ENCODE measurements at regions not wholly inside any gene's neighbourhood (a gene's known extent, or its start where the extent isn't known, plus 50 kb on each side); places are given as distances from the start of the nearest gene placed in this dataset.

DNA sequence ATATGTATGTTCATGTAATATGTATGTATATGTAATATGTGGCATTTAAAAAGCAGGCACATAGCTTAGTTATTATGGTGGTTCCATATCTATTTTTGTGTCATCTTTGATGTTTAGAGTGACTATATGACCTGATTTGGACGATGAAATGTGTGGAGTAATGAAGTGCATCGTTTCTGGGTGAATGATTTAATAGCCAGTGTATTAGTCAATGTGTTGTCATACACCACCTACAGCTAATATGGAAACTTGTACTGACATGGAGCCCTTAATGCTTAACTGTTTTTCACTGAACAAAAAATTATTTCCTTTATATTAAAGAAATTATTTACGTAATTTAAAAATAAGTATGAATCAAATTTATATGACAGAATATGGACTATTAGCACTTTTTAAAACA lies 292.3 kb upstream of the FSTL5 start:
- DNase-seq = no peak

DNA sequence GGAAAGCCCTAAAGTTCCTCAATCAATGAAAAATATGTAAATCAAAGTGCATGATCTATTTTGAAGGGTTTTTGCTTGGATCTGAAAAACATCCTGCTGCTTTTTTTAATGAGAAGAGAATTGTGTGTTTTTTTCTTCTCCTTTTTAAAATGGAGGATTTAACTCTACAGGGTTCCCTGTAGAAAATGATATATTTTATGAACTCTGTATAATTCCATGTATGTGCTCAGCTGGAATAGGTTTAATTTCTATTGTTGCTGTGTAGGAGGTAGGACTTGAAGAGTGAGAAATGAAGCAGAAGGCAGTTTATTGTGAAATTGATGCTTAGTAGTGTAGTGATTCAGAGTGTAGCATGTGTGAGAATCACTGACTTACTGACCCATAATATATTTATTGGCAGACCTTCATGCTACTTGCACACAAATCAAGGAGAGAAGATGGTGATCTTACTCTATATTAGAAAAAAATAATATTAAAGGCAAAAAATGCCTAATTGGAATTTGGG lies 286.8 kb upstream of the FSTL5 start:
- DNase-seq = no peak

DNA sequence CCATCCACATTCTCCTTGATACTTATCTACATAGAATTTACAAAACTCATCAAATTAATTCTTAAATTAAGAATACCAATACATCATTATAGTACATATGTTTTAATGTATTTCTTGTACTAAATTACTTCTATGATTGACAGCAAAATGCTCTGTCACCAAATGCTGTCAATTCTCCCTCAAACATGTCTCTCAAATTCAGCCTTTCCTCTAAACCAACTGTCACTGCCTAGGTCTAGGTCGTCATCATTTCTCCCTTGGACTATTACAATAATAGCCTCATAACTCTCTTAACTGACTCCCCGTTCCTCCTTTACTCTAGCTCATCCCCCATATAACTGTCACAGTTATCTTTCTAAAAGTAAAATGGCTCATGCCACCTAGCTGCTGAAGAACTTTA lies 279.7 kb upstream of the FSTL5 start:
- DNase-seq = no peak

DNA sequence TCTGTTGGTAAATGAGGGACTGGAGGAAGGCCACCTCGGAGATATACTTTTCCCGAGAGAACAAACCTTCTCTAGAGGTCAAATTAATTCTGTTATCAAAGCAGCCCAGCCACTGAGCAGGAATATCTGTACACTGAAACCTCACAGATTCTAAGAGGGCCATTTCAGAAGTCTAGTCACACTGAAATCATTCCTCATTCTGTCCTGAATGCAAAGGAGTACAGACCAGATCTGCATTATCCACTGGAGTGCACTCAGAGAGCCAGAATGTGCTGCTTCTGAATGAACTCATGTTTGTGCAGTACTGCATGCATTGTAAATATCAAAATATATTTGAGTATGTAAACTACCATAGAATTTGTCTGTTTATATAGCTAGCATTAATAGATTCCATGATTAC lies 278.3 kb upstream of the FSTL5 start:
- DNase-seq = no peak

DNA sequence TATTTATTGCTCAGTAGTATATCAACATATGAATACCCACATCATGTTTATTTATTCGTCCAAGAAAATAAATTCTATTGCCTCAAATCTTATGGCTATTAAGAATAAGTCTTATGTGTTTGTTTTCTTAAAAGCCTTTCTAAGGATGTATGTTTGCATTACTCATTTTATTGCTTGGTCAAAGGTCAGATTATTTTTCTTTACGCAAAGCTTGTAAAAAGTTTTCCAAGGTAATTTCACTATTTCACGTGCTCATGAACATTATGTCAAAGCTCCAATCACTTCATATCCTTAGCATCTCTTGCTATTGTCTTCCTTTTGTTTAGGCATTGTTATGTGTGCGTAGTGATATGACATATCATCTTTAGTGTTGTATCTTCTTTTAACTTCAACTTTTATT lies 258.5 kb upstream of the FSTL5 start:
- DNase-seq = no peak

DNA sequence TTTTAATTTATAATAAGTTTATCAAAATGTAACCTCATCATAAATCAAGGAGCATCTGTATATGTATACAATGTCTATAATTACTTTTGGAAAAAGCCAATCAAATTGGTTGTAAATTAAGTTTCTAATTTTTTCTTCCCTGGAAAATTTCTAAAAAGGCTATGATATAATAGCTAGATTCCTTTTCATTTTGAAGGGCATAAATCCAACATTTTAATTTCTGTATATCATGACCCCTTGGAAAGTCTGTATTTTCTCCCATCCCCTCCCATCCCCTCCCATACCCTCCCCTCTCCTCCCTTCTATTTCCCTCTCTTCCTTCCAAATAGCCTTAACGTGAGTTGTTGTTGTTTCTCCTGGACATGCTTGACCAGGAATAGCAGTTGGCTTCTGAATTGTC lies 247.1 kb upstream of the FSTL5 start:
- DNase-seq = no peak

DNA sequence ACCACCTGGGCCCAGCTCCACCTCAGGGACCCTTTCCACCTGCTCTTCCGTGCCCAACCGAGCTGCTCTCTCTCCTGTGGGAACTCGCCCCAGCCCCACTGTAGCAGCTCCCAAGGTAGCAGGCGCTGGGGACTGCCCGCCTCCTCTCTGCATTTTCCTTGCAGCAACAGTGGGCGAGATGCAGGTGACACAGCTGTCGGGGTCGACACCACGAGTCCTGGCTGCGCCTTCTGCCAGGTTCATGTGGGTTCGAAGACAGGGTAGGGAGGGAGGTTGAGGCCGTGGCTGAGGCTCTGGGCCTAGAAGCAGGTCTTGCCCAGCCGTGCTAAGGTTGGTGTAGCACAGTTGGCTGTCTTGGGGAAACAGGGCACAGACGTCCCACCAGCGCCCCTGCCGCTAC lies 245.2 kb upstream of the FSTL5 start:
- DNase-seq = no peak

DNA sequence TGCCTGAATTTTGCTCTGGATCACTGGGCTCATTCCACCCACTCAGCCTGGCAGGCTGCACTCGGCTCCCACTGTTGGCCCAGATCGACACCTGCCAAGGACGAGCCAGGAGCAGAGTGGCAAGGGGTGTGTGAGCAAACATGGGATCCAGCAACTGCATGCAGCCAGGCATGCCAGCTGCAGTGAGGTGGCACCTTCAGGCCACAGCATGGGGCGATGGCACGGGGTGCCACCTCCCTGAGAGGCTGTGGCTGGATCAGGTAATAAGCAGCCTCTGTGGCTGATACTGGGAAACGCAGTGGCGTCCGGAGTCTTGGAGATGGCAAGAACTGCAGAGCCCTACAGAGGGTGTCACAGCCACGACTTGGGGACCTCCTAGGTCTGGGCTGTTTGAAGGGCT lies 244.5 kb upstream of the FSTL5 start:
- DNase-seq = no peak

DNA sequence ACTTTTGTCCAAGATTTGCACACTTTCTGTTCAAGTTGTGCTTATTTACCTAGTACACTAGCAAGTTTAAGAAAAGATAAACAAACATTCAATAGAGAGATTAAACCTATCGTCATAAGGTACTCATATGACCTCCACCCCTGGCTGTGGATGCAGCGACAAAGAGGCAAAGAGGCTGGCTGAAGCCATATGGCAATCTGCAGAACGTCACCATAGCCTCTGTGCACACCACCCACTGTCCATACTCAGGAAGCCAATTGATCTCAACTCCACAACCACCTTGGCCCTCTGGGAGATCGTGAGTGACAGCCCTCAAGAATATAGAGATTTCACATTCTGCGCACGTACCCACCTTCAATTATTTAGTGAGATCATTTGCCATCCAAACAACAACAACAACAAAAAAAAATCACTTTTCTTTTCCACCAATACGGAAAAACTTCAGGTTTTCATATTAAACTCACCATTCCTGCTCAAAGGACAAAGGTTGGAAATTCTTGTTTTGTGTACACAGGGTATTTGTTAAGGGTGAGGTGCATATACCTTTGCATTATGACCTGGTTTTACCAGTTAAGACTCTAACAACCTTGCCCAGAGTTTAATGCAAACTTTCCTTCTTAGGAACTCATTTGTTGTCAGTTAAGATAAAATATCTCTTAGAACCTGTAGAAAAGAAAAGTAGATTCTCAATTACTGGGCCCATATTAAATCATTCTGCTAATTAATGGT lies 243.0 kb upstream of the FSTL5 start:
- DNase-seq = no peak

DNA sequence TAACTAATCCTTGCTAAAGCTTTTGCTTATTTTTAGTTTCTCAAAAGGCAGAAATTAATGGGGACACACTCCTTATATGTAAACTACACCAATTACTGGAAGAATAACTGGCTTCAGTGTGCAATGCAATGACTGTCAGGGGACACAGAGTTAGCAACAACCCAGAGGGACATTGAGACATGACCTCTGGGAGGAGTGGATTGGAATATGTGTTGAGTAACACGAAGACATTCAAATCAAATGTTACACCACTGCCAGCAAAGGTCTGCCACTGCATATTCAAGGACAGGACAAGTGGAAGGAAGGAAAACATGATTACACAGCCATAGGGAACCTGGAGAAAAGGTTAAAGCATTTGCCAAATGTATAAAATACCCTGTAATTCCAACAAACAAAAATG lies 240.1 kb upstream of the FSTL5 start:
- DNase-seq = no peak

DNA sequence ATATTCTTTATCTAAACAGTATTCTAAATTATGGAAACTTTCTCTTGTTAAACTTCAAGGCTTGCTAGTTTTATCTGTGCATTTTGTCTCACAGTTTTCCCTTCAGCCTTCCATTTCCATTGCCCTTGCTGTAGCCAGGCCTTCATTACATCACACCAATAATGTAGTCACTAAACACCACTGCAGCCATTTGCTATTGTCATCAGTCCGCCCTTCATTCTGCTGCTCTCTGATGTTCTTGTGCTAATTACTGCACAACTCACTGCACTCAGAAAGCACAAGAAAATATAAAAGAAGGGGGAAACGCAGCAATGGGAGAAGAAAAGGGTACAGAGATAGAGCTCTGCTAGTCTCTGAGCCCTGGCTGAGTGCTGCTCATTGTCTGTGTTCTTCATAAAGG lies 239.6 kb upstream of the FSTL5 start:
- DNase-seq = no peak

DNA sequence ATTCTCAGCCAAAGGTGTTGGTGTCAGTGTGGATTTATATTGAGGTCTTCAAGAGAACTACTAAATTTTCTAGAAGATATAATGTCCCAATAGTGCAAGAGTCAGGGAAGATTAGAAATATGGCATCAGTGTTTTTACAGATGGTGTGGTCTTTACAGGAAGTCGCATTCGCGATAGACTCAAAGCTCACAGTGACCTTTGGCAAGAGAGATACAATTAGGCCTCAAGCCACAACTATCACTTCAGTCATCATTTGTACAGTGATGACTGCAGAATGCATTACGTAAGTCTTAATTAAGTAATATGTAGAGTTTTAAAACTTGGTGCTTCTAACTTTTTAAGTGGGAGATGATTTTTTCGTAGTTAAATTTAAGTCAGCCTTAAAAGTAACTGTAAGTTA lies 237.2 kb upstream of the FSTL5 start:
- DNase-seq = no peak

DNA sequence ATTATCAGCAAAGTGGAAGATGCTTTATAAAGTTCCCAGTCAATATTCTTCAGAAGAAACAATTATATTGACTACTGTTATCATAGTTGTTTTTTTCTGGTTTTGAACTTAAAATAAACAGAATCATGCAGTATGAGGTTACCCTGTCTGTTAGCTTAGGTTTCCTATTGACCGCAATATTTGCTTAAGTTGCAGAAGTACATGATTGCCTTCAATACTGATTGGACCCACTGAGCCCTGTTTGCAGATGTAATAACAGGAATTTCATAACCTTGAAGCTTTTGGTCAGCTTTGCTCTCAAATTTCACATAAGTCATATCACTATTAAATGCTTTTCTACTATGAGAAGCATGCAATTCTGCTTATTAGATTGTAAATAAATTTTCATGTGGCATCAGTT lies 229.1 kb upstream of the FSTL5 start:
- no peak for DNase-seq

DNA sequence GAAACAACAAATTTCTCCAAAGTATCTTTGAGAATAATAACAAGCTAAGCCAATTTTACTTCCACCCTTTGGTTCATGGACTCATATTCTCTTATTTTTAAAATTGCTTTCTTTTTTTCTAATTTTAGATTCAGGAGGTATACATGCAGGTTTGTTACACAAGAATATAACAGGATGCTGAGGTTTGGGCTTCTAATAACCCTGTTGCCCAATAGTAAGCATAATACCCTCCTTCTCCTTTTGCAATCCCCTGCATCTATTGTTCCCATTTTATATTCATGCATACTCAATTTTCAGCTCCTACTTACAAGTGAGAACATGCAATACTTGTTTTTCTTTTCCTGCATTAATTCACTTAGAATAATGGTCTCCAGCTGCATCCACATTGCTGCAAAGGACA lies 202.3 kb upstream of the FSTL5 start:
- no peak for DNase-seq

DNA sequence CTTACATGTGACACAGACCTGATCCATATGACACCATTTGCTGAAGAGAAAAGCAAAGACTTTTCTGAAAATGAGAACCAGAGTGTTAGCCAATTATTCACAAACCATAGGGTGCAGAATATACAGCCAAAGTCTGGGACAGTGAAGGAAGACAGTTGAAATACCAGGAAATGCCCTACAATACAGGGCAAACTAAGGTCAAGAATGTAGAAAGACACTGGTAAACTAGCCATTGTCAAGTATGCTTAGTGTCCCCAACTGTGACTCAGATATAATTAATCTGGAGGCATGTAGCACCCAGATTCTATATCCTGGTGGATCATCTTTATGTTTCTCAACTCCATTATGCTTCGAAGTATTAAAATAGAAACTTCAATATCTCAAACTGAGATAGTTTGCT lies 200.9 kb upstream of the FSTL5 start:
- no peak for DNase-seq

DNA sequence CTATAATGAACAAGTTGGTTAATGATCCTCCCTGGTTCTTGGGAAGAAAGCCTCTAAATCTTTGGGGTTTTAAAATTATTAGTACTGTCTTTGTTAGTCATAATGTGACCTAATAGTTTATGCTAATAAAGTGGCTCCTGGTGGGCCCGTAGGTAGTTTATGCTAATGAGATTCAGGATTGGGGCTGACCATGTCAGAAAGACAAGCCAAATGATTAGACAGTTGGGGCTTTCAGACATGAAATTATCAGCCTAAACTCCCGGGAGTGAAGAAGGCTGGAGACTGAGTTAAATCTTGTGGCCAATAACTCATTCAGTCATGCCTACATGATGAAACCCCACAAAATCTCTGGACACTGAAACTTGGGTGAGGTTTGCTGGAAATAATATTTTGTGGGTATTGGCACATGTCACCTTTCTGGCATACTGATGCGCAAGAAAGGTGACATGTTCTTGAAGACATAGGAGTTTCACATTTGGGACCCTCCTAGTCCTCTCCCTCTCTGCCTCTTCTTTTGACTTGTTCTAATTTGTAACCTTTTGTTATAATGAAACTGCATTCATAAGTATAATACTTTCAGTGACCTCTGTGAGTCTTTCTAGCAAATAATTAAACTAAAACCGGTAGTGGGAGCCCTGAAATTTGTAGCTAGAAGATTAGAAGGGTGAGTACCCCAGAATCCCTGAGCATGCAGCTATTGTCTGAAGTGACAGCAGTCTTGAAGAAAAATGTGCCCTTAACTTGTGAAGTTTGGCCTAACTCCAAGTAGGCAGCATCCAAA lies 196.8 kb upstream of the FSTL5 start:
- no peak for DNase-seq

DNA sequence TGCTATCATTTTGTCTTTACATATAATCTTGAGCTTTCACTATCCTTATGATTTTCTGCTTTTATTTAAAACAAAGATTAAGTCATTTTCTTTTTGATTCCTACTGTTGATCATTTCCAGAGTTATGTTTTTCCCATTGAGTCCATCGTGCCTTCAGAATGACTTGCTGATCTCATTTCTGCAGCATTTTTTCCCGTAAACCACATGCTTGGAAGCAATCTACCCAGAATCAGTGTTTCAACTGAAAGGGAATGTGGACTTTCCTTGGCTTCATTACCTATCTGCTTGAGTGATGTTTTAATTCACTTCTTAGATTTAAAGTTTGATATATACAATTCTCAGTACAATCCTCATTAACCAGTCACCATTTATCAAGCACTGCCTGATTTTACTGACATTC lies 192.4 kb upstream of the FSTL5 start:
- no peak for DNase-seq

DNA sequence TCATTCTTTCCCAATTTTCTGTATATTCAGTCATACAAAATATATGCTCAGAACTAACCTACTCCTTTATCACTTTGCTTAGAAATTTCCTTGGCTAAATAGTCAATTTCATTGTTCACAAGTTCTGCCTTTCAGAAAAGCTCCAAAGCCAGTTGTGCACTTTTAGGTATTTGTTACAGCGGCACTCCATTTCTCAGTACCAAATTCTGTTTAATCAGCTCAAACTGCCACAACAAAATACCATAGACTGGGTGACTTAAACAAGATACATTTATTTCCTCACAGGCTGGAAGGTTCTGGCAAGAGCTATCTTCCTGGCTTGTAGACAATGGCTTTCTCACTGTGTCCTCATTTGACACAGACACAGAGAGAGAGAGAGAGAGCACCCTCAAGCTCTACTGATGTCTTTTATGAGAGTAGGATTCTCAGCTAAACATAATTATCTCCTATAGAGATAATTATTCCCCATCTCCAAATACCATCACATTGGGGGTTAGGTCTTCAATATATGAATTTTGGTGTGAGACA lies 188.8 kb upstream of the FSTL5 start:
- no peak for DNase-seq

DNA sequence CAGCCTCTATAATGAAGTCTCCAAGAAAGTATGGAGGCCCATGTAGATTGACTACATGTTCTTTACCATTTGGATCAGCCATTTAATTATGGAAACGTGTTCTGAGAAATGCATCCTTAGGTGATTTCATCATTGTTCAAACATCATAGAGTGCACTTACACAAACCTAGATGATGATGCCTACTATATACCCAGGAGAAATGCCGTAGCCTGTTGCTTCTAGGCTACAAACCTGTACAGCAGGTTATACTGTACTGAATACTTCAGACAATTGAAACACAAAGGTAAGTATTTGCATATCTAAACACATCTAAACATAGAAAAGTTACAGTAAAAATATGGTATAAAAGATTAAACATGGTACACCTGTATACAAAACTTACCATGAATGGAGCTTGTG lies 186.5 kb upstream of the FSTL5 start:
- no peak for DNase-seq

DNA sequence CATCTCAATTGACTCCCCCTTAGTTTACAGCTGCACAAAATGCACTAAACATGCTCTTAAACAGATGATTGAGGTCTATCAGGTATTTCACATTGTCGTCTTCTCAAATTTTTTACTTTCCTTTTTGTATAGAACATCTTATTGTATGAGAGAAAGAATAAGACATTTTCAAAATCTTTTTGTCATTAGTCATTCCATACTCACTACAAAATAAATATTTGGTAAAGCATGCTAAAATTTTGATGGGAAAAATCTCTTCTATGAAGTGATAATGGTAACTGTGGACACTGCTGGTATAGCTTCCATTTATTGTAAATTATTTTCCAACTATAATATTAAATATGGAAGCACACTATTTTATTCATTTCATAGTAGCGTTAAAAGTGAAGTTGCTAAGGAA lies 185.6 kb upstream of the FSTL5 start:
- DNase-seq = no peak

DNA sequence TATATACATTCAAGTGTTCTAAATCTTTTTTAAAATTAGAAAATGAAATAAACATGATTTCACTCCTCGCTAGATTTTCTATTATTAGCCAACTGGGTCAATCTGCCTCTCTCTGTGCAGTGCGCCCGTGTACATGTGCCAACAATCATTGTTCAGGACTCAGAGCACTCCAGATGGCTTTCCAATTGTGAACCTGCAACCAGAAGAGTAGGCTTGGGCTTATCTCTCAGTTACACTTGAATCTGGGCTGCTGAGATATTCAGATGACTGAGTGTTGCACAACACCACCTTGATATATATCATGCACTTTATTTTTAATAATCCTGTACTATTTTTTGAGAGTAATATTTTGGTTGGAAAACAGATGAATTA lies 184.0 kb upstream of the FSTL5 start:
- DNase-seq = no peak

DNA sequence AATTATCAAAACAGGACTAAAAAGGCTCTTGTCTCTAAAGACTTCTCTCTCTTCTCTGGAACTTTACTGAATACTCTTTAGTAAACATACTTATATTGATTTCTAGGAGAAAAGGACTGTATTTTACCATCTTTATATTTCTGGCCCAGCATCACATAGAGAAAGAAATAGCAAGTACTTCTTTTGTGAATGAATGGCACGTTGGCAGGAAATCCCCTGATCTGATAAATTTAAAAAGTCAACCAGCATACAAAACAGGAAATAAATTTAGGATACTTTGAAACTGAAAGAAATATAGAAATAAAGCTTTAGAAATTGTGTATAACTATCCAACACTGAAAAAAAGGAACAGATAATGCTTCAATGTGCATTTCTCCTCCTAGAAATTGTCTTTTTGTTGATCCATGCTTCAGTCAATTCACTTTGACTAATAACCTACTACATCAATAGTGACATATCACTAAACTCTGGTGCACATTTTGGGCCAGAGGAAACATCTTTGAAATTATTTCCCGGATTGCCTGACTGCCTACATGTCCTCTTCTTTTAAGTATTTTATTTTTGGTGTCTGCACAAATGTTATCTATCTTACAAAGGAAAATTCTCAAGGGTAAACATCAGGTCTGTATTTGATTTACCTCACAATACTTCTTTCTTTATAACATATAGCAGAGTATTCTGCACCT lies 183.5 kb upstream of the FSTL5 start:
- DNase-seq = no peak

DNA sequence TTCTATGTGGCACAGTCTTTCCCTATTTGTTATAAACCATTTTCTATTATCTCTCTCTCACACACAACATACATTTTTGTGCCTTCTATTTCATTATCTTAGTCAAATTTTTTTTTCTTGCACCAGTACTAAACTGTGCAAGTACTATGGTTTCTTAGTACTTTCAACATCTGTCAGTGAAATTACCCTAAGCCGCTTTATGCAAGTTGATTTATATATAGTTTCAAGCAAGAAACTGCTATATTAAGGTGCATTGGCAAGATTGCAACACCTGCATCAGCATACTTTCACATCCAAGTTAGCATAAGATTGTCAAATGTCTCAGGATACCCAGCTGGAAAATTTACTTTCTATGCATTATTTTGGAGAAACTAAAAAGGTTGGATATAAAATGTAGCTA lies 180.2 kb upstream of the FSTL5 start:
- no peak for DNase-seq

DNA sequence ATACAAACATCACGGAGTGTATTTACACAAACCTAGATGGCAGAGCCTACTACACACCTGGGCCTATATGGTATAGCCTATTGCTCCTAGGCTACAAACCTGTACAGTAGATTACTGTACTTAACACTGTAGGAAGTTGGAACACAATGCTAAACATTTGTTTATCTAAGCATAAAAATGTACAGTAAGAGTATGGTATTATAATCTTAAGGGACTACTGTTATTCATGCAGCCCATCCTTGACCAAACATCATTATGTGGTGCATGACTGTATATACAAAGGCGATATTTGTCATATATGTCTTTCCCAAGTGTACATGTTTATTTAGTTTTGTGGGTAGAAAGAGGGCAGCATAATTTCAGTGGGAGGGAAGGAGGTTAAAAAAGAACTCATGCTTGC lies 177.7 kb upstream of the FSTL5 start:
- DNase-seq = no peak
